Adrenal gland (tissue), 9 donors: ENCODE measurements at regions not wholly inside any gene's neighbourhood (a gene's known extent, or its start where the extent isn't known, plus 50 kb on each side); places are given as distances from the start of the nearest gene placed in this dataset.

ENCODE experiments used
- DNase-seq, 7 donors: peaks; one replicate each; pipeline ENCODE4 v3.0.0-alpha.2; 2019 to 2020
- H3K27ac ChIP-seq, 5 donors: fragments of 200-600 bp; sonication (generic) in 4 of 5; 1 replicate in 3 of 5; 2 replicates in 2 of 5; pipeline versions ENCODE4 v1.5.1 to v1.8.0; 2016 to 2020; ENCODE audit warnings: mild to moderate bottlenecking in 1 of 5
- H3K27me3 ChIP-seq: fragments of 200-600 bp; 2 replicates; pipeline ENCODE4 v1.8.0; 2021
- H3K36me3 ChIP-seq, 2 donors: fragments of 200-600 bp; replicated peaks in 1 of 2; 1 replicate in 1 of 2; 2 replicates in 1 of 2; pipeline versions ENCODE4 v1.5.1 to v1.8.0; 2018 to 2022
- H3K4me1 ChIP-seq, 2 donors: fragments of 200-600 bp; replicated peaks in 1 of 2; 1 replicate in 1 of 2; 2 replicates in 1 of 2; pipeline versions ENCODE4 v1.5.1 to v1.8.0; 2018 to 2021
- H3K4me3 ChIP-seq, 4 donors: fragments of 200-600 bp; sonication (generic) in 3 of 4; one replicate each; pipeline ENCODE4 v1.5.1; 2016 to 2018
- H3K9me3 ChIP-seq, 3 donors: fragments of 200-600 bp; sonication (generic) in 1 of 3; replicated peaks in 1 of 3; 1 replicate in 2 of 3; 2 replicates in 1 of 3; pipeline versions ENCODE4 v1.5.1 to v1.8.0; 2016 to 2021
- POLR2A ChIP-seq, 2 donors: fragments of 450-650 bp; IDR thresholded peaks; one replicate each; pipeline ENCODE4 v1.6.1; 2017; ENCODE audit warnings: antibody characterized with exemption in 2 of 2, mild to moderate bottlenecking in 2 of 2, moderate library complexity in 1 of 2
- WGBS, 4 donors: extraction: QIAGEN DNeasy Blood & Tissue Kit in 2 of 4; methylation state at CpG; one replicate each; pipeline versions ENCODE4 v1.1.5 to v1.1.7; 2013 to 2017; 5-methylcytosine and 5-hydroxymethylcytosine counted together
- intact Hi-C, 2 donors: fragments of 100-400 bp; cut with DNase I; formaldehyde crosslinking; loops; one replicate each; pipeline versions ENCODE4 v1.14.1 to v1.15.0; 2022 to 2023
- TF ChIP-seq, protein P1 (sequence below), 6 experiments: fragments of 450-650 bp in 4 of 6; fragments of 200-600 bp in 2 of 6; sonication (generic) in 1 of 6; IDR thresholded peaks; 1 replicate in 5 of 6; 2 replicates in 1 of 6; pipeline versions ENCODE4 v1.5.1 to v1.8.0; 2016 to 2021; ENCODE audit warnings: antibody characterized with exemption in 6 of 6, mild to moderate bottlenecking in 2 of 6, moderate library complexity in 1 of 6
- donor health status: healthy with polysubstance abuse.
- donor health status: Bipolar disorder and iron deficiency.
- donor health status: DM: yes; HTN: yes; CAD: no.
- donor health status: DM: no; HTN: no; CAD: no.
- donor health status: DM: no; HTN: no; CAD: no.

DNA sequence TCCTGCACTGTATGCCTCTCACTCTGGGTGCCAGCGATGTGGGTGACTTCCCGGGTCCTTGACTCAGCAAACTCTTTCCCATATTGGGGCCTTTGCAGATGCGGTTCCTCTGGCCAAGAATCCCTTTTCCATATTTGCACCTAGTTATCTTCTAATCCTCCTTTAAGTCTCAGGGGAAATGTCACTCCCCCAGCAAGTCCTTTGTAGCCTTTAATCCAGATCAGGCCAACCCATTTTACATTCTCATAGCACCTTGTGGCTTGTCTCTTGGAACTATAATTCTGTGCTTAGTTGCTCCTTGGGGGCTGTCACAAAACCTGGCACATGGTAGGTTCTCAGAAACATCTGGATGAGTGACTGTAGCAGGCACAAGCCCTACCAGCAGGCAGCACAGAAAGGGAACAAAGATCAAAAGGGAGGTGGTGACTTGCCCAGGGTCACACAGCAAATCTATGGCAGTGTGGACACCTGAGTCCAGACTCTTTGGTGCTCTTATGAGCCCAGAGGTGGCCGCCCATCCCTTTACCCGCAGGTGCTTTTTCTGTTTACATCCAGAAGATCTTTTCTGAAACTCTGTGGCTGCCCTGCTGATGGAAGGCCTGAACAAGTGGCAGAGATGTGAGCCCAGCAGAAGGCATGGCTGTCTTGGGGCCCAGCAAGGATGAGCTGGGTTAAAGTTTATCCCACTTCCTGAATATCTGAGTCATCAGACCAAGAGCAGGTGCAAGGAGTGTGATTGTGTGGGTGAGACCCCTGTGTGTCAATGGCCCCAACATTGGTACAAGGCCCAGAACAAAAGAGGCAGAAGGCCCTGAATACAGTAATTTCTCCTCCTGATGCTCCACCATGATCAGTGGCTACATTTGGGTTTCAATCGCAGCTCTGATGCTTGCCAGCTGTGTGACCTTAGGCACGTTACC lies 78.6 kb upstream of the GRK3 start:
- no peak overlapping the region for H3K27ac ChIP-seq
- H3K36me3 ChIP-seq, result no peaks in the 10 kb centered on the region
- DNase-seq, result no peak
- no peaks in the 10 kb centered on the region for H3K27me3 ChIP-seq
- intact Hi-C loops, result no loop called here
- WGBS, 4 donors, result 91 to 93% (median 93%) methylated on average over 7 of the region's 7 CpGs
- no peak for TF ChIP-seq POLR2A (IDR thresholded peaks at IDR 0.05)
- TF ChIP-seq, protein P1, sequence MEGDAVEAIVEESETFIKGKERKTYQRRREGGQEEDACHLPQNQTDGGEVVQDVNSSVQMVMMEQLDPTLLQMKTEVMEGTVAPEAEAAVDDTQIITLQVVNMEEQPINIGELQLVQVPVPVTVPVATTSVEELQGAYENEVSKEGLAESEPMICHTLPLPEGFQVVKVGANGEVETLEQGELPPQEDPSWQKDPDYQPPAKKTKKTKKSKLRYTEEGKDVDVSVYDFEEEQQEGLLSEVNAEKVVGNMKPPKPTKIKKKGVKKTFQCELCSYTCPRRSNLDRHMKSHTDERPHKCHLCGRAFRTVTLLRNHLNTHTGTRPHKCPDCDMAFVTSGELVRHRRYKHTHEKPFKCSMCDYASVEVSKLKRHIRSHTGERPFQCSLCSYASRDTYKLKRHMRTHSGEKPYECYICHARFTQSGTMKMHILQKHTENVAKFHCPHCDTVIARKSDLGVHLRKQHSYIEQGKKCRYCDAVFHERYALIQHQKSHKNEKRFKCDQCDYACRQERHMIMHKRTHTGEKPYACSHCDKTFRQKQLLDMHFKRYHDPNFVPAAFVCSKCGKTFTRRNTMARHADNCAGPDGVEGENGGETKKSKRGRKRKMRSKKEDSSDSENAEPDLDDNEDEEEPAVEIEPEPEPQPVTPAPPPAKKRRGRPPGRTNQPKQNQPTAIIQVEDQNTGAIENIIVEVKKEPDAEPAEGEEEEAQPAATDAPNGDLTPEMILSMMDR (IDR thresholded peaks at IDR 0.05), result no peak
- no peaks in the 10 kb centered on the region for H3K9me3 ChIP-seq
- H3K4me1 ChIP-seq, result peaks cover 5 to 21% of the 10 kb centered on the region in 2 donors
- H3K4me3 ChIP-seq, result no peak overlapping the region

DNA sequence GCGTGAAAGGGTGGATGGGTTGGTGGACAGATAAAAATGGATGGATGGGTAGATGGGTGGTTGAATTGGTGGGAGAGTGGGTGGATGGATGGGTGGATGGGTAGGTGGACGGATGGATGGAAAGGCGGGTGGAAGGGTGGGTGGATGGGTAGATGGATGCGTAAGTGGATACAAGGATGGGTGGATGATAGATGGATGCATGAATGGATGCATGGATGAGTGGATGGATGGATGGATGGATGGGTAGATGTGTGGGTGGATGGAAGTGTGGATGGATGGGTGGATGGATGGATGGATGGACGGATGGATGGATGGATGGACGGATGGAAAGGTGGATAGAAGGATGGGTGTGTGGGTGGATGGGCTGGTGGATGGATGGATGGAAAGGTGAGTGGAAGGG lies 77.0 kb upstream of the GRK3 start:
- no peak for TF ChIP-seq POLR2A (IDR thresholded peaks at IDR 0.05)
- TF ChIP-seq, protein P1 (IDR thresholded peaks at IDR 0.05), result no peak
- intact Hi-C loops, result no loop called here
- 91 to 94% (median 93%) methylated on average over 6 of the region's 6 CpGs for WGBS, 4 donors
- Histone ChIP-seq H3K27me3 (no peaks in the 10 kb centered on the region), H3K4me1 (peaks cover 5 to 21% of the 10 kb centered on the region in 2 donors), H3K9me3 (no peaks in the 10 kb centered on the region), H3K36me3 (no peaks in the 10 kb centered on the region), H3K4me3 (no peak overlapping the region), H3K27ac (no peak overlapping the region)
- DNase-seq, result no peak

DNA sequence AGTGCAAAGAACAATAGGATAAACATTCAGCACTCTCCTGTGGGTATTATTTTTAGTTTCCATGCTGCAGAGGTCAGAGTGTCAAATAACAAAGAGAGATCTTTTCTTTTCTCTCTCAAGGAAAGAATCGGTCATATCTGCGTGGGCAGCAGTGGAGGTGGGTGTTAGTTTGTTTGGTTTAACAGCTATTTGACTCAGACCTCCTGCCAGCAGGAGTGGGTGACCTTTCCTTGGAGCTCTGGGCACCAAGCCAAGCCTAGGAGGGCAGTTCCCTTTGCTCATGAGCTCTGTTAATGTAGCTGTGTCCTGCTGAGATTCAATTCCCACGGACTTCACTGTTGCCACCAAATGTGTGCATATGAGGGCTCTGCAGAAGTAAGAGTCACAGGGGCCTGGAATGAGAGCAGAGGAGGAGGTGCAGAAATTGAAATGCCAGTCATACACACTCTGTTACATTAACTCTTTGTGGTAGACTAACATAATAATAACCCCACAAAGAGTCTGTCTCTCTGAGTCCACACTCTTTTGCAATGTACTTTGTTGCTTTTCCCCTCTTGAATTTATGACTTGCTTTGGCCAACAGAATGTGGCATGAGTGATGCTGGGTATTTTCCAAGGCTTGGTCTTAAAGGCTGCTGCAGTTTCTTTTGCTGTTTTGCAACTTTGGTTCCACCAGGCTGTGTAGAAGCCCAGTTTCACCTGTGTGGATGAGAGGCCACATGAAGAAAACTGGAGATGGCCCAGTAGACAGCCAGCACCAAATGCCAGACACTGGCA lies 76.0 kb upstream of the GRK3 start:
- H3K4me3 ChIP-seq, result no peak overlapping the region
- intact Hi-C loops, result no loop called here
- peak; percentile 69 to 92 (median 84) for DNase-seq

DNA sequence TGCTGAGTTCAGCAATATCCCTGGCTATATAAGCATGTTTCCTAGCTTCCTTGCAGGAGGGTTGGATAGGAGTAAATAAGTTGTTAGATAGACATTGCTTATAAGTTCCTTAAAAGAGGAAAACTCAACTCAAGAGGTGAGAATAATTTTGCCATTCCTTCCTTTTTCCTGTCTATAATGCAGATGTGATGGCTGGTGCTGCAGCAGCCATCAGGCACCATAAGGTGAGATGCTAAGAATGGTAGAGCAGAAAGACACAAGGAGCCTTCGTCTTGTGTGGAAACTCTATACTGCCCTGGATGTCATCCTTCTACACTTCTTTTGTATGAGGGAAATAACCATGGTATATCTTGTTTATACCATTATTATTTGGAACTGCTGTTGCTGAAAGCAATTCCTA lies 74.5 kb upstream of the GRK3 start:
- Histone ChIP-seq H3K27ac (no peak overlapping the region), H3K4me1 (peaks cover 0 to 12% of the 10 kb centered on the region in 2 donors), H3K9me3 (no peaks in the 10 kb centered on the region), H3K27me3 (no peaks in the 10 kb centered on the region), H3K4me3 (no peak overlapping the region), H3K36me3 (no peaks in the 10 kb centered on the region)
- WGBS, 4 donors, result 88 to 100% (median 95%) methylated on average over 1 of the region's 1 CpG
- no peak for DNase-seq
- TF ChIP-seq, protein P1 (IDR thresholded peaks at IDR 0.05), result no peak
- intact Hi-C loops, result no loop called here

More for the DNA sequence above, 76.0 kb upstream of the GRK3 start:
- Histone ChIP-seq H3K36me3 (no peaks in the 10 kb centered on the region), H3K27me3 (no peaks in the 10 kb centered on the region), H3K9me3 (no peaks in the 10 kb centered on the region), H3K27ac (no peak overlapping the region), H3K4me1 (peaks cover 0 to 14% of the 10 kb centered on the region in 2 donors)
- no peak for TF ChIP-seq POLR2A (IDR thresholded peaks at IDR 0.05)
- TF ChIP-seq, protein P1 (IDR thresholded peaks at IDR 0.05), result no peak
- WGBS, 4 donors, result 2 to 13% (median 8%) methylated on average over 3 of the region's 3 CpGs
